ENCODE measurements at regions not wholly inside any gene's neighbourhood (a gene's known extent, or its start where the extent isn't known, plus 50 kb on each side); places are given as distances from the start of the nearest gene placed in this dataset.

GRCh38 chr11:113567867-113568544 lies 92.8 kb upstream of the DRD2 start (continued):
- TF ChIP-seq USF2 (CRISPR knock-in tag; IDR thresholded peaks at IDR 0.05) = no peak
- no peak for TF ChIP-seq CBFB (CRISPR knock-in tag; IDR thresholded peaks at IDR 0.05; ENCODE audit: low read depth)
- no peak for TF ChIP-seq SMAD4 (CRISPR knock-in tag; IDR thresholded peaks at IDR 0.05)
- TF ChIP-seq SMAD3 (CRISPR knock-in tag; IDR thresholded peaks at IDR 0.05; ENCODE audit: borderline replicate concordance) = no peak
- no peak for TF ChIP-seq ZNF121 (CRISPR knock-in tag; IDR thresholded peaks at IDR 0.05)
- no peak for TF ChIP-seq GTF2I (CRISPR knock-in tag; conservative IDR thresholded peaks at IDR 0.05)
- TF ChIP-seq ZBTB43 (CRISPR knock-in tag; IDR thresholded peaks at IDR 0.05) = no peak
- TF ChIP-seq TP53 (CRISPR knock-in tag; IDR thresholded peaks at IDR 0.05) = no peak

- Mint-ChIP-seq H3K27ac (no peak overlapping the region), H3K9me3 (no peaks in the 10 kb centered on the region), H3K27me3 (ENCODE audit: low read depth) (no peaks in the 10 kb centered on the region), H3K4me3 (no peak overlapping the region), H3K4me1 (peaks cover 47% of the 10 kb centered on the region), H3K36me3 (no peaks in the 10 kb centered on the region)
- ChIA-PET CTCF (interaction anchor here (0.7 to 1.6 kb wide), 4 partner anchors 14 to 164 kb away, joined by 3 to 5 read pairs (median 3); no protein-coding TSS in a partner anchor), POLR2A (no interaction called here)
- no peak for DNase-seq (ENCODE audit: low spot score)
- ATAC-seq = no peak
- TF ChIP-seq FOXP4 (CRISPR knock-in tag; IDR thresholded peaks at IDR 0.05) = no peak
- no peak for TF ChIP-seq USF2 (CRISPR knock-in tag; IDR thresholded peaks at IDR 0.05)
- no peak for TF ChIP-seq E2F4 (CRISPR knock-in tag; IDR thresholded peaks at IDR 0.05; ENCODE audit: borderline replicate concordance, low read depth)
- no peak for TF ChIP-seq IRF1 (CRISPR knock-in tag; IDR thresholded peaks at IDR 0.05)
- no peak for TF ChIP-seq ZNF121 (CRISPR knock-in tag; IDR thresholded peaks at IDR 0.05)
- no peak for TF ChIP-seq USF1 (CRISPR knock-in tag; IDR thresholded peaks at IDR 0.05)
- no peak for TF ChIP-seq TEAD4 (CRISPR knock-in tag; IDR thresholded peaks at IDR 0.05)
- TF ChIP-seq ZNF317 (CRISPR knock-in tag; IDR thresholded peaks at IDR 0.05; ENCODE audit: borderline replicate concordance, low read depth) = no peak
- TF ChIP-seq TCF7 (CRISPR knock-in tag; IDR thresholded peaks at IDR 0.05; ENCODE audit: low read depth) = no peak
- TF ChIP-seq STAT6 (CRISPR knock-in tag; conservative IDR thresholded peaks at IDR 0.05; ENCODE audit: low read depth) = no peak
- TF ChIP-seq ZNF416 (CRISPR knock-in tag; IDR thresholded peaks at IDR 0.05) = no peak
- TF ChIP-seq CREB1 (CRISPR knock-in tag; IDR thresholded peaks at IDR 0.05) = no peak
- TF ChIP-seq MXD4 (CRISPR knock-in tag; IDR thresholded peaks at IDR 0.05; ENCODE audit: borderline replicate concordance) = no peak
- TF ChIP-seq ZNF281 (CRISPR knock-in tag; IDR thresholded peaks at IDR 0.05) = no peak
- TF ChIP-seq ZNF423 (CRISPR knock-in tag; IDR thresholded peaks at IDR 0.05) = no peak
These were observed 91.9 kb upstream of the DRD2 start for GRCh38 chr11:113567097-113567496.
